ENCODE measurements at regions not wholly inside any gene's neighbourhood (a gene's known extent, or its start where the extent isn't known, plus 50 kb on each side); places are given as distances from the start of the nearest gene placed in this dataset.

GRCh38 chr6:33954453-33954852, 150.7 kb upstream of the MLN start:
- TF ChIP-seq, protein P1, sequence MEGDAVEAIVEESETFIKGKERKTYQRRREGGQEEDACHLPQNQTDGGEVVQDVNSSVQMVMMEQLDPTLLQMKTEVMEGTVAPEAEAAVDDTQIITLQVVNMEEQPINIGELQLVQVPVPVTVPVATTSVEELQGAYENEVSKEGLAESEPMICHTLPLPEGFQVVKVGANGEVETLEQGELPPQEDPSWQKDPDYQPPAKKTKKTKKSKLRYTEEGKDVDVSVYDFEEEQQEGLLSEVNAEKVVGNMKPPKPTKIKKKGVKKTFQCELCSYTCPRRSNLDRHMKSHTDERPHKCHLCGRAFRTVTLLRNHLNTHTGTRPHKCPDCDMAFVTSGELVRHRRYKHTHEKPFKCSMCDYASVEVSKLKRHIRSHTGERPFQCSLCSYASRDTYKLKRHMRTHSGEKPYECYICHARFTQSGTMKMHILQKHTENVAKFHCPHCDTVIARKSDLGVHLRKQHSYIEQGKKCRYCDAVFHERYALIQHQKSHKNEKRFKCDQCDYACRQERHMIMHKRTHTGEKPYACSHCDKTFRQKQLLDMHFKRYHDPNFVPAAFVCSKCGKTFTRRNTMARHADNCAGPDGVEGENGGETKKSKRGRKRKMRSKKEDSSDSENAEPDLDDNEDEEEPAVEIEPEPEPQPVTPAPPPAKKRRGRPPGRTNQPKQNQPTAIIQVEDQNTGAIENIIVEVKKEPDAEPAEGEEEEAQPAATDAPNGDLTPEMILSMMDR (IDR thresholded peaks at IDR 0.05): no peak
- TF ChIP-seq POLR2AphosphoS5 (IDR thresholded peaks at IDR 0.05): no peak
- no peak for TF ChIP-seq POLR2A (IDR thresholded peaks at IDR 0.05)

Measured in breast epithelium (tissue), 3 donors.